ENCODE measurements at regions not wholly inside any gene's neighbourhood (a gene's known extent, or its start where the extent isn't known, plus 50 kb on each side); places are given as distances from the start of the nearest gene placed in this dataset.

- no peak for TF ChIP-seq CTCF (IDR thresholded peaks at IDR 0.05; ENCODE audit: low read depth, low read length)
- no peak overlapping the region for H3K4me3 ChIP-seq (ENCODE audit: low read depth, low read length)
These were observed 79.3 kb upstream of the TCF12 start for GRCh38 chr15:56839099-56839498.

- H3K4me3 ChIP-seq (ENCODE audit: low read depth, low read length): no peak overlapping the region
- TF ChIP-seq CTCF (IDR thresholded peaks at IDR 0.05; ENCODE audit: low read depth, low read length): no peak
These were observed 80.4 kb upstream of the TCF12 start for GRCh38 chr15:56838085-56838484.

GRCh38 chr15:56837273-56837672 is 81.2 kb upstream of the TCF12 start:
- H3K4me3 ChIP-seq (ENCODE audit: low read depth, low read length): no peak overlapping the region

GRCh38 chr15:56835718-56836171 is 82.7 kb upstream of the TCF12 start:
- TF ChIP-seq CTCF (IDR thresholded peaks at IDR 0.05; ENCODE audit: low read depth, low read length): no peak

More at GRCh38 chr15:56837273-56837672, 81.2 kb upstream of the TCF12 start:
- TF ChIP-seq CTCF (IDR thresholded peaks at IDR 0.05; ENCODE audit: low read depth, low read length): no peak

GRCh38 chr15:56832125-56832524 is 86.3 kb upstream of the TCF12 start:
- no peak for TF ChIP-seq CTCF (IDR thresholded peaks at IDR 0.05; ENCODE audit: low read depth, low read length)
- H3K4me3 ChIP-seq (ENCODE audit: low read depth, low read length): no peak overlapping the region

More at GRCh38 chr15:56835718-56836171, 82.7 kb upstream of the TCF12 start:
- H3K4me3 ChIP-seq (ENCODE audit: low read depth, low read length): no peak overlapping the region

- no peak overlapping the region for H3K4me3 ChIP-seq (ENCODE audit: low read depth, low read length)
These were observed 86.9 kb upstream of the TCF12 start for GRCh38 chr15:56831467-56832005.

GRCh38 chr15:56824175-56824574 is 90.9 kb upstream of the ZNF280D start:
- H3K4me3 ChIP-seq (ENCODE audit: low read depth, low read length): no peak overlapping the region
- no peak for TF ChIP-seq CTCF (IDR thresholded peaks at IDR 0.05; ENCODE audit: low read depth, low read length)

More at GRCh38 chr15:56831467-56832005, 86.9 kb upstream of the TCF12 start:
- no peak for TF ChIP-seq CTCF (IDR thresholded peaks at IDR 0.05; ENCODE audit: low read depth, low read length)

All from WI38 (cell line).